Peyer's patch (tissue), 4 donors: ENCODE measurements at regions not wholly inside any gene's neighbourhood (a gene's known extent, or its start where the extent isn't known, plus 50 kb on each side); places are given as distances from the start of the nearest gene placed in this dataset.

Experiments used
- DNase-seq, 3 donors: peaks; one replicate each; pipeline ENCODE4 v3.0.0-alpha.2; 2017 to 2019
- H3K27ac ChIP-seq, 4 donors: fragments of 200-600 bp; sonication (generic); one replicate each; pipeline ENCODE4 v1.5.1; 2016 to 2019
- H3K27me3 ChIP-seq, 2 donors: fragments of 200-600 bp; sonication (generic); one replicate each; pipeline ENCODE4 v1.5.1; 2019
- H3K36me3 ChIP-seq, 3 donors: fragments of 200-600 bp; sonication (generic); one replicate each; pipeline ENCODE4 v1.5.1; 2016 to 2019
- H3K4me1 ChIP-seq, 4 donors: fragments of 200-600 bp; sonication (generic); one replicate each; pipeline ENCODE4 v1.5.1; 2016 to 2019
- H3K4me3 ChIP-seq, 4 donors: fragments of 200-600 bp; sonication (generic); 1 replicate in 3 of 4; 2 replicates in 1 of 4; pipeline ENCODE4 v1.5.1; 2016 to 2019; ENCODE audit warnings: mild to moderate bottlenecking in 1 of 4
- H3K9me3 ChIP-seq, 4 donors: fragments of 200-600 bp; sonication (generic); one replicate each; pipeline ENCODE4 v1.5.1; 2016 to 2019; ENCODE audit warnings: mild to moderate bottlenecking in 1 of 4
- CTCF ChIP-seq, 6 experiments: fragments of 450-650 bp in 4 of 6; fragments of 200-600 bp in 2 of 6; sonication (generic) in 1 of 6; IDR thresholded peaks; one replicate each; pipeline ENCODE4 v1.5.1; 2017 to 2019; ENCODE audit warnings: antibody characterized with exemption in 6 of 6, mild to moderate bottlenecking in 3 of 6, moderate library complexity in 1 of 6
- POLR2A ChIP-seq, 2 donors: fragments of 450-650 bp; IDR thresholded peaks; one replicate each; pipeline ENCODE4 v1.5.1; 2017; ENCODE audit warnings: antibody characterized with exemption in 2 of 2, mild to moderate bottlenecking in 2 of 2, moderate library complexity in 2 of 2

GRCh38 chr9:130765137-130766020, 69.7 kb upstream of the ABL1 start:
- peak overlapping the region in 2 of 4 donors; percentile 77 to 80 for H3K27ac ChIP-seq
- H3K4me1 ChIP-seq, result peaks cover 3 to 43% (median 5%) of the 10 kb centered on the region in 4 donors
- H3K27me3 ChIP-seq, result no peaks in the 10 kb centered on the region
- H3K36me3 ChIP-seq, result no peaks in the 10 kb centered on the region
- H3K9me3 ChIP-seq, result no peaks in the 10 kb centered on the region
- H3K4me3 ChIP-seq, result no peak overlapping the region
- no peak for TF ChIP-seq CTCF (IDR thresholded peaks at IDR 0.05)
- no peak for TF ChIP-seq POLR2A (IDR thresholded peaks at IDR 0.05)
- no peak for DNase-seq

- no peak for DNase-seq
- Histone ChIP-seq H3K4me1 (peaks cover 3 to 47% (median 5%) of the 10 kb centered on the region in 4 donors), H3K9me3 (no peaks in the 10 kb centered on the region), H3K27me3 (no peaks in the 10 kb centered on the region), H3K4me3 (no peak overlapping the region), H3K36me3 (no peaks in the 10 kb centered on the region), H3K27ac (peak overlapping the region in 3 of 4 donors; percentile 8 to 80 (median 77))
- TF ChIP-seq POLR2A (IDR thresholded peaks at IDR 0.05) (no peak), CTCF (IDR thresholded peaks at IDR 0.05) (no peak)
These were observed 68.8 kb upstream of the ABL1 start for GRCh38 chr9:130766021-130766926.

- H3K36me3 ChIP-seq, result no peaks in the 10 kb centered on the region
- no peaks in the 10 kb centered on the region for H3K9me3 ChIP-seq
- no peaks in the 10 kb centered on the region for H3K27me3 ChIP-seq
- no peak for DNase-seq
- peaks cover 3 to 47% (median 5%) of the 10 kb centered on the region in 4 donors for H3K4me1 ChIP-seq
- no peak overlapping the region for H3K4me3 ChIP-seq
- TF ChIP-seq CTCF (IDR thresholded peaks at IDR 0.05), result no peak
- TF ChIP-seq POLR2A (IDR thresholded peaks at IDR 0.05), result no peak
- H3K27ac ChIP-seq, result peak overlapping the region in 3 of 4 donors; percentile 8 to 80 (median 77)
These were observed 68.1 kb upstream of the ABL1 start for GRCh38 chr9:130766927-130767307.

- Histone ChIP-seq H3K4me3 (peak overlapping the region in 2 of 4 donors; percentile 0 to 15), H3K36me3 (no peaks in the 10 kb centered on the region), H3K27me3 (no peaks in the 10 kb centered on the region), H3K4me1 (peaks cover 3 to 47% (median 5%) of the 10 kb centered on the region in 4 donors), H3K9me3 (no peaks in the 10 kb centered on the region), H3K27ac (peak overlapping the region in 3 of 4 donors; percentile 54 to 80 (median 77))
- TF ChIP-seq CTCF (IDR thresholded peaks at IDR 0.05) (no peak), POLR2A (IDR thresholded peaks at IDR 0.05) (no peak)
- DNase-seq, result peak in 2 of 3 donors; percentile 69 to 71
These were observed 66.8 kb upstream of the ABL1 start for GRCh38 chr9:130768265-130768664.

- H3K4me1 ChIP-seq, result peaks cover 3 to 47% (median 5%) of the 10 kb centered on the region in 4 donors
- no peaks in the 10 kb centered on the region for H3K36me3 ChIP-seq
- H3K4me3 ChIP-seq, result peak overlapping the region in 1 of 4 donors; percentile 15
- peak overlapping the region in 3 of 4 donors; percentile 54 to 80 (median 77) for H3K27ac ChIP-seq
- TF ChIP-seq POLR2A (IDR thresholded peaks at IDR 0.05) (no peak), CTCF (IDR thresholded peaks at IDR 0.05) (no peak)
- H3K27me3 ChIP-seq, result no peaks in the 10 kb centered on the region
- no peaks in the 10 kb centered on the region for H3K9me3 ChIP-seq
- DNase-seq, result no peak
These were observed 66.1 kb upstream of the ABL1 start for GRCh38 chr9:130768891-130769403.
